ENCODE measurements at regions not wholly inside any gene's neighbourhood (a gene's known extent, or its start where the extent isn't known, plus 50 kb on each side); places are given as distances from the start of the nearest gene placed in this dataset.
"Not testable (repeated sequence)": the region's sequence is repeated elsewhere in the genome, so short reads cannot be mapped to it uniquely, and the experiment has no call there.

- H3K27ac Mint-ChIP-seq, result no peak overlapping the region
- no peaks in the 10 kb centered on the region for H3K36me3 Mint-ChIP-seq (ENCODE audit: low read depth)
- H3K4me1 Mint-ChIP-seq (ENCODE audit: low read depth), result peaks cover 5% of the 10 kb centered on the region
- no peak overlapping the region for H3K4me3 Mint-ChIP-seq
- H3K9me3 Mint-ChIP-seq, result no peaks in the 10 kb centered on the region
- no peak for DNase-seq
- H3K27me3 Mint-ChIP-seq, result peaks cover 13% of the 10 kb centered on the region
These were observed 346.3 kb downstream of the LRATD1 start for GRCh38 chr2:14978845-14979244.

DNA sequence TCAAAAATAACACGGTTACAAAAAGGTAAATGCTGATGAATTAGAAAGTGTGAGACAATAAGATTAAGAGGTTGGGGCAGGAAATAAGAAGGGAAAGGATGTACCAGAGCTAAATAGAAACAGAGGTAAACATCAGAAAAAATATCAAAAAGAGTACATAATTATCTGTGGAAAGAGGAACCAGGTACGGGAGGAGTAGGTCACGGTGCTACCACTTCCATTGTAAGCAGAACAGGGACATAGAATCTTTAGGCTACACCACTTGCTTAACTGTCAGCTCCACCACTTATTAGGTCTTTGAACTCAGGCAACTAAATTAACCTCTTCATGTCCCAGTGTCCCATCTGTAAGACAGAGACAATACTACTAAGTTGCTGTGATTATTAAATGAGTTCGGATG lies 350.3 kb downstream of the LRATD1 start:
- Mint-ChIP-seq H3K27me3 (peaks cover 30% of the 10 kb centered on the region), H3K27ac (no peak overlapping the region), H3K4me3 (no peak overlapping the region), H3K9me3 (no peaks in the 10 kb centered on the region), H3K36me3 (ENCODE audit: low read depth) (no peaks in the 10 kb centered on the region), H3K4me1 (ENCODE audit: low read depth) (peaks cover 5% of the 10 kb centered on the region)
- DNase-seq, result no peak

GRCh38 chr2:14988600-14988999 lies 356.1 kb downstream of the LRATD1 start:
- Mint-ChIP-seq H3K27me3 (peaks cover 26% of the 10 kb centered on the region), H3K4me3 (no peak overlapping the region), H3K4me1 (ENCODE audit: low read depth) (no peaks in the 10 kb centered on the region), H3K27ac (no peak overlapping the region), H3K9me3 (no peaks in the 10 kb centered on the region), H3K36me3 (ENCODE audit: low read depth) (no peaks in the 10 kb centered on the region)
- DNase-seq, result no peak

DNA sequence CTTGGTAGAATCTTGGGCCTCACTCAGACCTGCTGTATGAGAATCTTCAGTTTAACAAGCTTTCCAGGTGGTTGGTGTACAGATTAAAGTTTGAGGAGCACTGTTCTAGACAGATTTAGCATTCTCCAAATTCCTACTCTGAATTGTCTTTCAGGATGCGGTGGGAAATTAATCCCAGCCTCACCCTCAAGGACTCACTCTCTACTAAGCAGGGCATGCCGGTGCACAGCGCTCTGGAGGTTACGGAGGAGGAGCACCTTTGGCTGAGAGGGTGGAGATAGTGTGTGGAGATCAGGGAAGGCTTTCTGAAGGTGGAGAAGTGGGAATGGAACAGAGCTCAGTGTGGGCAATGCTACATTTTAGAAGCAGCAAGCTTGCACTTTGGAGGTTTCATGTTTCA lies 359.2 kb downstream of the LRATD1 start:
- peaks cover 24% of the 10 kb centered on the region for H3K27me3 Mint-ChIP-seq
- H3K4me1 Mint-ChIP-seq (ENCODE audit: low read depth), result no peaks in the 10 kb centered on the region
- no peak for DNase-seq
- H3K4me3 Mint-ChIP-seq, result no peak overlapping the region
- no peaks in the 10 kb centered on the region for H3K9me3 Mint-ChIP-seq
- no peaks in the 10 kb centered on the region for H3K36me3 Mint-ChIP-seq (ENCODE audit: low read depth)
- no peak overlapping the region for H3K27ac Mint-ChIP-seq

- Mint-ChIP-seq H3K27ac (no peak overlapping the region), H3K9me3 (no peaks in the 10 kb centered on the region), H3K36me3 (ENCODE audit: low read depth) (no peaks in the 10 kb centered on the region), H3K27me3 (peaks cover 20% of the 10 kb centered on the region), H3K4me3 (no peak overlapping the region), H3K4me1 (ENCODE audit: low read depth) (no peaks in the 10 kb centered on the region)
- no peak for DNase-seq
These were observed 362.2 kb downstream of the LRATD1 start for GRCh38 chr2:14994721-14995120.

DNA sequence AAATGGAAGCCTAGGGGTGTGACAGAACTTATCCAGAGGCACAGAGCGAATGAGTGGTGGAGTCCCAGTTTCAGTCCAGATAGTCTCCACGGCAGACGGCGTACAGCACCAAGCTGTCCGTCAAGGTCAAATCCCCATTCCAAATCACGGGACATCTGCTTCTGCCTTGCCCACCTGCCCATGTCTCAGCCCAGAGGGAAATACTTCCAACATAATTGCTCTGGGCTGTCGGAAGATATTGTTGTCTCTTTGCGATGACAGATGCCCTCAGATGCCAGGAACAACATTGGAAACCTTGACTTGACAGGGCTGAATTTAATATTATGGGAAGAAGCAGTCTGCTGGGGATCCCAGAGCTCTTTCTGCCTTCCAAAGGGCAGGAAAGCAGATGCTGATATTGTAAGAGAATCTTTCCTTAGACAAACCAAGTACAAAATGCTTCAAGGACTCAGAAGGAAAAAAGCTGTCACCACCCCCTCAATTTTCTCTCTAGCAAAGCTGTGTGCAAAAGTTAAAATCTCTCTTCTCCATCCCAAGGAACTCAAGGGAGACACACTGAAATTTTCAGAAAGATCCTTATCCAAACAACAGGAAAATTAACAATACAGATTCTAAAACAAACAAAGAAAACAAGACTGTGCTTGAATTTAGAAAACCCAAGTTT lies 364.0 kb downstream of the LRATD1 start:
- DNase-seq, result no peak
- peaks cover 18% of the 10 kb centered on the region for H3K27me3 Mint-ChIP-seq
- H3K4me3 Mint-ChIP-seq, result no peak overlapping the region
- no peak overlapping the region for H3K27ac Mint-ChIP-seq
- H3K4me1 Mint-ChIP-seq (ENCODE audit: low read depth), result no peaks in the 10 kb centered on the region
- H3K9me3 Mint-ChIP-seq, result no peaks in the 10 kb centered on the region
- H3K36me3 Mint-ChIP-seq (ENCODE audit: low read depth), result no peaks in the 10 kb centered on the region

GRCh38 chr2:14998546-14998945 lies 366.0 kb downstream of the LRATD1 start:
- Mint-ChIP-seq H3K9me3 (no peaks in the 10 kb centered on the region), H3K36me3 (ENCODE audit: low read depth) (no peaks in the 10 kb centered on the region), H3K4me1 (ENCODE audit: low read depth) (no peaks in the 10 kb centered on the region)

GRCh38 chr2:14999114-14999661 lies 366.7 kb downstream of the LRATD1 start:
- H3K9me3 Mint-ChIP-seq, result no peaks in the 10 kb centered on the region

More at GRCh38 chr2:14998546-14998945, 366.0 kb downstream of the LRATD1 start:
- H3K27ac Mint-ChIP-seq, result no peak overlapping the region
- H3K27me3 Mint-ChIP-seq, result peaks cover 22% of the 10 kb centered on the region
- no peak for DNase-seq
- no peak overlapping the region for H3K4me3 Mint-ChIP-seq

DNA sequence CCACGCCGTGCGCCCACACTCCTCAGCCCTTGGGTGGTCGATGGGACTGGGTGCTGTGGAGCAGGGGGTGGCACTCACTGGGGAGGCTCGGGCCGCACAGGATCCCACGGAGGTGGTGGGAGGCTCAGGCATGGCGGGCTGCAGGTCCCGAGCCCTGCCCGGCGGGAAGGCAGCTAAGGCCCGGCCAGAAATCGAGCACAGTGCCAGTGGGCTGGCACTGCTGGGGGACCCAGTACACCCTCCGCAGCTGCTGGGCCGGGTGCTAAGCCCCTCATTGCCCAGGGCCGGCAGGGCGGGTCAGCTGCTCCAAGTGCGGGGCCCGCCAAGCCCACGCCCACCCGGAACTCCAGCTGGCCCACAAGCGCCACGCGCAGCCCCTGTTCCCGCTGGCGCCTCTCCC lies 370.0 kb downstream of the LRATD1 start:
- H3K36me3 Mint-ChIP-seq (ENCODE audit: low read depth); H3K9me3 Mint-ChIP-seq; H3K4me3 Mint-ChIP-seq; DNase-seq; H3K4me1 Mint-ChIP-seq (ENCODE audit: low read depth); H3K27me3 Mint-ChIP-seq; H3K27ac Mint-ChIP-seq: not testable (repeated sequence)

More at GRCh38 chr2:14999114-14999661, 366.7 kb downstream of the LRATD1 start:
- no peak for DNase-seq
- H3K27ac Mint-ChIP-seq, result no peak overlapping the region
- no peaks in the 10 kb centered on the region for H3K4me1 Mint-ChIP-seq (ENCODE audit: low read depth)
- H3K4me3 Mint-ChIP-seq, result no peak overlapping the region
- H3K36me3 Mint-ChIP-seq (ENCODE audit: low read depth), result no peaks in the 10 kb centered on the region
- peaks cover 22% of the 10 kb centered on the region for H3K27me3 Mint-ChIP-seq

- DNase-seq, result no peak
- peaks cover 5% of the 10 kb centered on the region for H3K4me1 Mint-ChIP-seq (ENCODE audit: low read depth)
- no peak overlapping the region for H3K4me3 Mint-ChIP-seq
- H3K27me3 Mint-ChIP-seq, result peaks cover 19% of the 10 kb centered on the region
- peaks cover 2% of the 10 kb centered on the region for H3K9me3 Mint-ChIP-seq
- H3K36me3 Mint-ChIP-seq (ENCODE audit: low read depth), result no peaks in the 10 kb centered on the region
- no peak overlapping the region for H3K27ac Mint-ChIP-seq
These were observed 374.1 kb downstream of the LRATD1 start for GRCh38 chr2:15006667-15007066.

DNA sequence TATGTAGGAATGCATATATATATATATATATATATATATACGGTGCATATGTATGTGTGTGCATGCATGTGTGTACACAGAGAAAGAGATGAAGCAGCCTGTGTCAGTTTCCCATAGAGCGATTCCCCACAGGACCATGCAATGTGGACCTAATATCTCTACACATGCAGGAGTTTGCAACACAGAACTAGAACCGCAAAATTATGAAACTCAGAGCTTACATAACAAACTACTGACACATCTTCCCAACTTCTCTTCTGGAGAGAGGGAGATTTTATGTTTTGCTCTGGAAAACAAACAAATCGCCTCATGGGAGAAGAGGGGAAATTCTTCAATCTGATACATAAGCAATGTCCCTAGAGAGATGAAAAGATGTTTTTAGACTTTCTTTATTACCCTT lies 377.2 kb downstream of the LRATD1 start:
- Mint-ChIP-seq H3K4me3 (no peak overlapping the region), H3K36me3 (ENCODE audit: low read depth) (no peaks in the 10 kb centered on the region), H3K27me3 (peaks cover 15% of the 10 kb centered on the region), H3K27ac (no peak overlapping the region), H3K4me1 (ENCODE audit: low read depth) (peaks cover 5% of the 10 kb centered on the region), H3K9me3 (peaks cover 9% of the 10 kb centered on the region)
- DNase-seq, result no peak

GRCh38 chr2:15010346-15010745 lies 377.8 kb downstream of the LRATD1 start:
- Mint-ChIP-seq H3K27ac (no peak overlapping the region), H3K9me3 (peaks cover 9% of the 10 kb centered on the region), H3K27me3 (peaks cover 15% of the 10 kb centered on the region), H3K4me3 (no peak overlapping the region), H3K4me1 (ENCODE audit: low read depth) (peaks cover 5% of the 10 kb centered on the region), H3K36me3 (ENCODE audit: low read depth) (no peaks in the 10 kb centered on the region)
- no peak for DNase-seq

- H3K9me3 Mint-ChIP-seq, result peaks cover 2% of the 10 kb centered on the region
- H3K4me3 Mint-ChIP-seq, result no peak overlapping the region
- no peaks in the 10 kb centered on the region for H3K4me1 Mint-ChIP-seq (ENCODE audit: low read depth)
- H3K27ac Mint-ChIP-seq, result no peak overlapping the region
- H3K27me3 Mint-ChIP-seq, result peaks cover 2% of the 10 kb centered on the region
- DNase-seq, result no peak
- H3K36me3 Mint-ChIP-seq (ENCODE audit: low read depth), result no peaks in the 10 kb centered on the region
These were observed 386.3 kb downstream of the LRATD1 start for GRCh38 chr2:15018814-15019213.

- Mint-ChIP-seq H3K9me3 (no peaks in the 10 kb centered on the region), H3K36me3 (ENCODE audit: low read depth) (no peaks in the 10 kb centered on the region)
- DNase-seq, result no peak
These were observed 390.7 kb downstream of the LRATD1 start for GRCh38 chr2:15023221-15023620.

GRCh38 chr2:15028406-15028805 lies 395.9 kb downstream of the LRATD1 start:
- no peak for DNase-seq
- Mint-ChIP-seq H3K9me3 (no peaks in the 10 kb centered on the region), H3K4me1 (ENCODE audit: low read depth) (no peaks in the 10 kb centered on the region), H3K27ac (no peak overlapping the region), H3K27me3 (peaks cover 30% of the 10 kb centered on the region), H3K4me3 (no peak overlapping the region), H3K36me3 (ENCODE audit: low read depth) (no peaks in the 10 kb centered on the region)

More at GRCh38 chr2:15023221-15023620, 390.7 kb downstream of the LRATD1 start:
- H3K4me1 Mint-ChIP-seq (ENCODE audit: low read depth), result no peaks in the 10 kb centered on the region
- peaks cover 3% of the 10 kb centered on the region for H3K27me3 Mint-ChIP-seq
- H3K27ac Mint-ChIP-seq, result no peak overlapping the region
- H3K4me3 Mint-ChIP-seq, result no peak overlapping the region

All from activated T-cell treated with anti-CD3 and anti-CD28 coated beads, Interleukin-2, amount 50 U/mL, for 24 hours (primary cell).